ENCODE measurements at regions not wholly inside any gene's neighbourhood (a gene's known extent, or its start where the extent isn't known, plus 50 kb on each side); places are given as distances from the start of the nearest gene placed in this dataset.

- Histone ChIP-seq H3K27ac (ENCODE audit: low read depth in 2 of 2, low read length in 2 of 2) (no peak overlapping the region), H3K4me1 (ENCODE audit: control insufficient read depth in 2 of 3, insufficient read depth in 2 of 3, low read depth in 1 of 3, low read length in 3 of 3) (no peaks in the 10 kb centered on the region), H3K4me3 (ENCODE audit: low read length in 3 of 3) (no peak overlapping the region), H3K9me3 (ENCODE audit: control insufficient read depth in 2 of 3, insufficient read depth in 1 of 3, low read length in 3 of 3) (no peaks in the 10 kb centered on the region), H3K9ac (ENCODE audit: low read length in 3 of 3) (no peak overlapping the region), H3K27me3 (ENCODE audit: control insufficient read depth, insufficient read depth, low read length) (no peaks in the 10 kb centered on the region), H3K36me3 (ENCODE audit: control insufficient read depth in 2 of 3, insufficient read depth in 3 of 3, low read length in 3 of 3) (no peaks in the 10 kb centered on the region)
- FAIRE-seq (no peak), DNase-seq (no peak)
- no peak for TF ChIP-seq CTCF (IDR thresholded peaks at IDR 0.05; ENCODE audit: borderline replicate concordance, extremely low read depth, insufficient read depth)
- intact Hi-C loops (cut with DNase I) = no loop called here
These were observed 813.3 kb downstream of the BCL11B start for GRCh38 chr14:98458702-98459101.

- no peak for FAIRE-seq
- TF ChIP-seq CTCF (IDR thresholded peaks at IDR 0.05; ENCODE audit: borderline replicate concordance, extremely low read depth, insufficient read depth) = no peak
- Histone ChIP-seq H3K9ac (ENCODE audit: low read length in 3 of 3) (no peak overlapping the region), H3K9me3 (ENCODE audit: control insufficient read depth in 2 of 3, insufficient read depth in 1 of 3, low read length in 3 of 3) (no peaks in the 10 kb centered on the region), H3K36me3 (ENCODE audit: control insufficient read depth in 2 of 3, insufficient read depth in 3 of 3, low read length in 3 of 3) (no peaks in the 10 kb centered on the region), H3K4me1 (ENCODE audit: control insufficient read depth in 2 of 3, insufficient read depth in 2 of 3, low read depth in 1 of 3, low read length in 3 of 3) (no peaks in the 10 kb centered on the region), H3K4me3 (ENCODE audit: low read length in 3 of 3) (no peak overlapping the region), H3K27ac (ENCODE audit: low read depth in 2 of 2, low read length in 2 of 2) (no peak overlapping the region), H3K27me3 (ENCODE audit: control insufficient read depth, insufficient read depth, low read length) (no peaks in the 10 kb centered on the region)
- DNase-seq = no peak
- intact Hi-C loops (cut with DNase I) = no loop called here
These were observed 809.1 kb downstream of the BCL11B start for GRCh38 chr14:98462908-98463307.

- Histone ChIP-seq H3K36me3 (ENCODE audit: control insufficient read depth in 2 of 3, insufficient read depth in 3 of 3, low read length in 3 of 3) (no peaks in the 10 kb centered on the region), H3K9ac (ENCODE audit: low read length in 3 of 3) (no peak overlapping the region), H3K27me3 (ENCODE audit: control insufficient read depth, insufficient read depth, low read length) (no peaks in the 10 kb centered on the region), H3K4me3 (ENCODE audit: low read length in 3 of 3) (no peak overlapping the region), H3K9me3 (ENCODE audit: control insufficient read depth in 2 of 3, insufficient read depth in 1 of 3, low read length in 3 of 3) (no peaks in the 10 kb centered on the region), H3K27ac (ENCODE audit: low read depth in 2 of 2, low read length in 2 of 2) (no peak overlapping the region), H3K4me1 (ENCODE audit: control insufficient read depth in 2 of 3, insufficient read depth in 2 of 3, low read depth in 1 of 3, low read length in 3 of 3) (no peaks in the 10 kb centered on the region)
- FAIRE-seq = no peak
- TF ChIP-seq CTCF (IDR thresholded peaks at IDR 0.05; ENCODE audit: borderline replicate concordance, extremely low read depth, insufficient read depth) = no peak
- DNase-seq = no peak
- intact Hi-C loops (cut with DNase I) = no loop called here
These were observed 805.2 kb downstream of the BCL11B start for GRCh38 chr14:98466807-98467206.

GRCh38 chr14:98470663-98471062 is 801.3 kb downstream of the BCL11B start:
- Histone ChIP-seq H3K27me3 (ENCODE audit: control insufficient read depth, insufficient read depth, low read length) (no peaks in the 10 kb centered on the region), H3K9me3 (ENCODE audit: control insufficient read depth in 2 of 3, insufficient read depth in 1 of 3, low read length in 3 of 3) (no peaks in the 10 kb centered on the region), H3K27ac (ENCODE audit: low read depth in 2 of 2, low read length in 2 of 2) (no peak overlapping the region), H3K4me1 (ENCODE audit: control insufficient read depth in 2 of 3, insufficient read depth in 2 of 3, low read depth in 1 of 3, low read length in 3 of 3) (no peaks in the 10 kb centered on the region), H3K4me3 (ENCODE audit: low read length in 3 of 3) (no peak overlapping the region), H3K9ac (ENCODE audit: low read length in 3 of 3) (no peak overlapping the region), H3K36me3 (ENCODE audit: control insufficient read depth in 2 of 3, insufficient read depth in 3 of 3, low read length in 3 of 3) (no peaks in the 10 kb centered on the region)
- intact Hi-C loops (cut with DNase I) = no loop called here
- FAIRE-seq = no peak
- no peak for TF ChIP-seq CTCF (IDR thresholded peaks at IDR 0.05; ENCODE audit: borderline replicate concordance, extremely low read depth, insufficient read depth)
- no peak for DNase-seq

Measured in kidney (tissue), 13 donors.